HCT116 (cell line): ENCODE measurements at regions not wholly inside any gene's neighbourhood (a gene's known extent, or its start where the extent isn't known, plus 50 kb on each side); places are given as distances from the start of the nearest gene placed in this dataset.

Experiments used
- ATAC-seq: fragments of 200-7000 bp; cut with Tn5 transposase; 2 replicates; pipeline ENCODE4 v1.9.1; 2020; ENCODE audit warnings: mild to moderate bottlenecking, moderate library complexity
- BruUV-seq: library from RNA; stranded (reverse); fragments of 400-500 nt; replicated peaks from 2 replicates; lab custom pipeline; 2021; lab: Mats Ljungman, UMichigan
- CTCF ChIA-PET: fragments of 300-600 bp; sonication (Branson Sonifier 250); formaldehyde crosslinking; loops from one replicate; lab custom pipeline; 2021; ENCODE audit warnings: antibody characterized with exemption; lab: Charles Lee
- POLR2A ChIA-PET: fragments of 300-600, 350-600 bp; sonication (Branson Sonifier 250); formaldehyde crosslinking; loops from one replicate; lab custom pipeline; 2021; ENCODE audit warnings: antibody characterized with exemption; lab: Charles Lee
- RAD21 ChIA-PET, 2 experiments: fragments of 300-600 bp; sonication (Branson Sonifier 250); formaldehyde crosslinking; loops; one replicate each; lab custom pipeline; 2023; ENCODE audit warnings: low total read pairs in 2 of 2; ENCODE audit not compliant: uncharacterized antibody in 2 of 2, unreplicated experiment in 2 of 2, low non-redundant PET in 1 of 2; lab: Charles Lee
- DNase-seq: peaks from one replicate; pipeline ENCODE4 v3.0.0-alpha.2; 2010; ENCODE audit warnings: low read depth, low spot score
- H2AFZ ChIP-seq: fragments of 200-600 bp; shearing (Covaris generic), sonication (generic); 2 replicates; pipeline ENCODE4 v1.6.1; 2017; ENCODE audit warnings: low read depth, mixed run types, mixed read lengths, antibody characterized with exemption, low read length; ENCODE audit not compliant: poor library complexity, severe bottlenecking
- H3K27ac ChIP-seq: 2 replicates; pipeline ENCODE4 v1.5.1; 2012; ENCODE audit warnings: low read depth, low read length
- H3K27me3 ChIP-seq: fragments of 200-600 bp; sonication (generic); 2 replicates; pipeline ENCODE4 v1.6.1; 2016; ENCODE audit warnings: mixed run types, low read length, mixed read lengths; ENCODE audit not compliant: insufficient read depth
- H3K36me3 ChIP-seq, 2 experiments: fragments of 200-500 bp in 1 of 2; fragments of 200-600 bp in 1 of 2; sonication (Bioruptor generic) in 1 of 2; sonication (generic) in 1 of 2; 2 replicates each; pipeline versions ENCODE4 v1.5.1 to v1.6.1; 2014 to 2016; ENCODE audit warnings: low read length in 2 of 2, inconsistent platforms in 1 of 2, mixed read lengths in 1 of 2, mixed run types in 1 of 2; ENCODE audit not compliant: insufficient read depth in 2 of 2, control insufficient read depth in 1 of 2
- H3K4me1 ChIP-seq, 2 experiments: fragments of 200-600 bp in 1 of 2; sonication (generic) in 1 of 2; 2 replicates each; pipeline versions ENCODE4 v1.5.1 to v1.6.1; 2012 to 2017; ENCODE audit warnings: low read length in 2 of 2, inconsistent platforms in 1 of 2, mild to moderate bottlenecking in 1 of 2, mixed read lengths in 1 of 2, mixed run types in 1 of 2, moderate library complexity in 1 of 2; ENCODE audit not compliant: insufficient read depth in 2 of 2, control insufficient read depth in 1 of 2
- H3K4me2 ChIP-seq: fragments of 200-600 bp; sonication (generic); 2 replicates; pipeline ENCODE4 v1.6.1; 2017; ENCODE audit warnings: mixed run types, low read length, mixed read lengths
- H3K4me3 ChIP-seq, 2 experiments: fragments of 200-600 bp in 1 of 2; sonication (generic) in 1 of 2; replicated peaks in 1 of 2; 2 replicates each; pipeline ENCODE4 v1.5.1; 2011 to 2016; ENCODE audit warnings: low read length in 2 of 2, control low read depth in 1 of 2, low read depth in 1 of 2, mild to moderate bottlenecking in 1 of 2, mixed read lengths in 1 of 2, mixed run types in 1 of 2
- H3K79me2 ChIP-seq: fragments of 200-600 bp; sonication (generic); 2 replicates; pipeline ENCODE4 v1.6.1; 2017; ENCODE audit warnings: mild to moderate bottlenecking, mixed run types, low read length, moderate library complexity, mixed read lengths; ENCODE audit not compliant: insufficient read depth
- H3K9ac ChIP-seq: fragments of 200-600 bp; sonication (generic); 2 replicates; pipeline ENCODE4 v1.6.1; 2016; ENCODE audit warnings: low read length, mixed read lengths
- H3K9me2 ChIP-seq: fragments of 200-600 bp; sonication (generic), shearing (Covaris generic); 2 replicates; pipeline ENCODE4 v1.6.1; 2017; ENCODE audit warnings: mixed run types, mild to moderate bottlenecking, moderate library complexity; ENCODE audit not compliant: insufficient read depth
- H3K9me3 ChIP-seq, 2 experiments: fragments of 200-500 bp in 1 of 2; fragments of 200-600 bp in 1 of 2; sonication (Bioruptor generic) in 1 of 2; sonication (generic) in 1 of 2; 2 replicates each; pipeline ENCODE4 v1.6.1; 2014 to 2017; ENCODE audit warnings: low read length in 2 of 2, mixed read lengths in 2 of 2, inconsistent platforms in 1 of 2, low read depth in 1 of 2, mild to moderate bottlenecking in 1 of 2, mixed run types in 1 of 2, moderate library complexity in 1 of 2; ENCODE audit not compliant: control insufficient read depth in 1 of 2, insufficient read depth in 1 of 2
- H4K20me1 ChIP-seq: fragments of 200-600 bp; sonication (generic), shearing (Covaris generic); 2 replicates; pipeline ENCODE4 v1.6.1; 2017; ENCODE audit warnings: mixed run types, mild to moderate bottlenecking, moderate library complexity; ENCODE audit not compliant: insufficient read depth
- ATF3 ChIP-seq: IDR thresholded peaks from 2 replicates; pipeline ENCODE4 v1.6.1; 2012
- CBX3 ChIP-seq: IDR thresholded peaks from 2 replicates; pipeline ENCODE4 v1.6.1; 2012; ENCODE audit warnings: low read depth
- EGR1 ChIP-seq: IDR thresholded peaks from 2 replicates; pipeline ENCODE4 v1.6.1; 2012; ENCODE audit warnings: low read depth
- EZH2phosphoT487 ChIP-seq: fragments of 200-600 bp; IDR thresholded peaks from 2 replicates; pipeline ENCODE4 v1.6.1; 2018; ENCODE audit warnings: antibody characterized with exemption, borderline replicate concordance
- MAX ChIP-seq: IDR thresholded peaks from 2 replicates; pipeline ENCODE4 v1.6.1; 2012
- SP1 ChIP-seq: IDR thresholded peaks from 2 replicates; pipeline ENCODE4 v1.6.1; 2012; ENCODE audit warnings: low read depth
- TCF7L2 ChIP-seq: IDR thresholded peaks from 2 replicates; pipeline ENCODE4 v1.7.0; 2011; ENCODE audit warnings: borderline replicate concordance, inconsistent platforms; ENCODE audit not compliant: insufficient read depth, insufficient read length; ENCODE audit errors: extremely low read depth
- YY1 ChIP-seq: IDR thresholded peaks from 2 replicates; pipeline ENCODE4 v1.6.1; 2011; ENCODE audit warnings: low read length, low read depth, moderate library complexity, mild to moderate bottlenecking; ENCODE audit not compliant: insufficient replicate concordance; ENCODE audit errors: extremely low read depth
- intact Hi-C: fragments of 100-400 bp; cut with micrococcal nuclease; formaldehyde crosslinking; loops from 2 replicates; pipeline ENCODE4 v1.10.0; 2022
- TF ChIP-seq, protein P1 (sequence below): IDR thresholded peaks from 2 replicates; pipeline ENCODE4 v1.6.1; 2012; ENCODE audit warnings: low read depth

- Histone ChIP-seq H3K4me2 (no peak overlapping the region), H3K4me3 (no peak overlapping the region), H3K36me3 (no peaks in the 10 kb centered on the region), H3K9me3 (no peaks in the 10 kb centered on the region), H3K27me3 (no peaks in the 10 kb centered on the region), H3K4me1 (peaks cover 0 to 24% of the 10 kb centered on the region in 2 experiments; a peak in 2 of 4 replicates), H2AFZ (no peak overlapping the region), H4K20me1 (no peaks in the 10 kb centered on the region), H3K27ac (no peak overlapping the region), H3K9me2 (no peaks in the 10 kb centered on the region), H3K79me2 (no peaks in the 10 kb centered on the region), H3K9ac (no peak overlapping the region)
- BruUV-seq: no TSS peak
- intact Hi-C loops: no loop called here
- ChIA-PET CTCF (no interaction called here), RAD21 (no interaction called here), POLR2A (no interaction called here)
- ATAC-seq: no peak
- TF ChIP-seq TCF7L2: no peak
- TF ChIP-seq, protein P1, sequence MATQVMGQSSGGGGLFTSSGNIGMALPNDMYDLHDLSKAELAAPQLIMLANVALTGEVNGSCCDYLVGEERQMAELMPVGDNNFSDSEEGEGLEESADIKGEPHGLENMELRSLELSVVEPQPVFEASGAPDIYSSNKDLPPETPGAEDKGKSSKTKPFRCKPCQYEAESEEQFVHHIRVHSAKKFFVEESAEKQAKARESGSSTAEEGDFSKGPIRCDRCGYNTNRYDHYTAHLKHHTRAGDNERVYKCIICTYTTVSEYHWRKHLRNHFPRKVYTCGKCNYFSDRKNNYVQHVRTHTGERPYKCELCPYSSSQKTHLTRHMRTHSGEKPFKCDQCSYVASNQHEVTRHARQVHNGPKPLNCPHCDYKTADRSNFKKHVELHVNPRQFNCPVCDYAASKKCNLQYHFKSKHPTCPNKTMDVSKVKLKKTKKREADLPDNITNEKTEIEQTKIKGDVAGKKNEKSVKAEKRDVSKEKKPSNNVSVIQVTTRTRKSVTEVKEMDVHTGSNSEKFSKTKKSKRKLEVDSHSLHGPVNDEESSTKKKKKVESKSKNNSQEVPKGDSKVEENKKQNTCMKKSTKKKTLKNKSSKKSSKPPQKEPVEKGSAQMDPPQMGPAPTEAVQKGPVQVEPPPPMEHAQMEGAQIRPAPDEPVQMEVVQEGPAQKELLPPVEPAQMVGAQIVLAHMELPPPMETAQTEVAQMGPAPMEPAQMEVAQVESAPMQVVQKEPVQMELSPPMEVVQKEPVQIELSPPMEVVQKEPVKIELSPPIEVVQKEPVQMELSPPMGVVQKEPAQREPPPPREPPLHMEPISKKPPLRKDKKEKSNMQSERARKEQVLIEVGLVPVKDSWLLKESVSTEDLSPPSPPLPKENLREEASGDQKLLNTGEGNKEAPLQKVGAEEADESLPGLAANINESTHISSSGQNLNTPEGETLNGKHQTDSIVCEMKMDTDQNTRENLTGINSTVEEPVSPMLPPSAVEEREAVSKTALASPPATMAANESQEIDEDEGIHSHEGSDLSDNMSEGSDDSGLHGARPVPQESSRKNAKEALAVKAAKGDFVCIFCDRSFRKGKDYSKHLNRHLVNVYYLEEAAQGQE: no peak
- TF ChIP-seq MAX: no peak
- TF ChIP-seq ATF3: no peak
- no peak for DNase-seq
Observed at GRCh38 chr3:43217633-43218032, 68.7 kb upstream of the SNRK start.

DNA sequence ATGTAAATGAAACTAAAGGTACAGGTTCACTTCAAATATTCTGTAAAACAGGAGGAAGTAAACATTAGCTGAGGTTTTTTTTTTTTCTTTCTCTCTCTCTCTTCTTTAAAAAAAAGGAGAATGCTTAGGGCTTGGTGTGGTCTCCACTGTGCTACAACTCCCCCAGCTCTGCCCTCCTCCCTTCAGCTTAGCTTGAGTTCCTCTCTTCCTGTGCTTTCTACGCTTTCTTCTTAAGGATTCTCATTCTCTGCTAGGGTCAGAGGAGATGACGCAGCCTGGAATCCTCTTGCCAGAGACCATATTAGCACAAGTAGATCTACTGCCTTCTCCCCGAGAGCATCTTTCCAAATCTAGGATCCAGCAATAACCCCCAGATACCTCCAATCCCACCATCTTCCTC is 69.1 kb upstream of the SNRK start:
- Histone ChIP-seq H3K9me2 (no peaks in the 10 kb centered on the region), H3K4me1 (peaks cover 0 to 24% of the 10 kb centered on the region in 2 experiments; a peak in 2 of 4 replicates), H2AFZ (no peak overlapping the region), H3K4me2 (no peak overlapping the region), H4K20me1 (no peaks in the 10 kb centered on the region), H3K9ac (no peak overlapping the region), H3K4me3 (no peak overlapping the region), H3K27ac (no peak overlapping the region), H3K27me3 (no peaks in the 10 kb centered on the region), H3K79me2 (no peaks in the 10 kb centered on the region), H3K9me3 (no peaks in the 10 kb centered on the region), H3K36me3 (no peaks in the 10 kb centered on the region)
- POLR2A ChIA-PET: no interaction called here
- RAD21 ChIA-PET: no interaction called here
- no peak for ATAC-seq
- no peak for DNase-seq
- CTCF ChIA-PET: no interaction called here
- intact Hi-C loops: no loop called here
- BruUV-seq: no TSS peak
- TF ChIP-seq TCF7L2 (no peak), CBX3 (no peak), SP1 (no peak), EZH2phosphoT487 (no peak), YY1 (no peak), EGR1 (no peak)
- TF ChIP-seq, protein P1: no peak
